Ovary (tissue), 3 donors: ENCODE measurements at regions not wholly inside any gene's neighbourhood (a gene's known extent, or its start where the extent isn't known, plus 50 kb on each side); places are given as distances from the start of the nearest gene placed in this dataset.

Source experiments
- CTCF ChIP-seq, 3 donors: fragments of 450-650 bp in 2 of 3; fragments of 200-600 bp in 1 of 3; IDR thresholded peaks; one replicate each; pipeline versions ENCODE4 v1.5.1 to v1.8.0; 2016 to 2022; ENCODE audit warnings: antibody characterized with exemption in 3 of 3, mild to moderate bottlenecking in 1 of 3
- POLR2A ChIP-seq: fragments of 450-650 bp; IDR thresholded peaks from one replicate; pipeline ENCODE4 v1.6.1; 2017; ENCODE audit warnings: antibody characterized with exemption, mild to moderate bottlenecking, moderate library complexity
- donor health status: DM: no; HTN: no; CAD: no.

DNA sequence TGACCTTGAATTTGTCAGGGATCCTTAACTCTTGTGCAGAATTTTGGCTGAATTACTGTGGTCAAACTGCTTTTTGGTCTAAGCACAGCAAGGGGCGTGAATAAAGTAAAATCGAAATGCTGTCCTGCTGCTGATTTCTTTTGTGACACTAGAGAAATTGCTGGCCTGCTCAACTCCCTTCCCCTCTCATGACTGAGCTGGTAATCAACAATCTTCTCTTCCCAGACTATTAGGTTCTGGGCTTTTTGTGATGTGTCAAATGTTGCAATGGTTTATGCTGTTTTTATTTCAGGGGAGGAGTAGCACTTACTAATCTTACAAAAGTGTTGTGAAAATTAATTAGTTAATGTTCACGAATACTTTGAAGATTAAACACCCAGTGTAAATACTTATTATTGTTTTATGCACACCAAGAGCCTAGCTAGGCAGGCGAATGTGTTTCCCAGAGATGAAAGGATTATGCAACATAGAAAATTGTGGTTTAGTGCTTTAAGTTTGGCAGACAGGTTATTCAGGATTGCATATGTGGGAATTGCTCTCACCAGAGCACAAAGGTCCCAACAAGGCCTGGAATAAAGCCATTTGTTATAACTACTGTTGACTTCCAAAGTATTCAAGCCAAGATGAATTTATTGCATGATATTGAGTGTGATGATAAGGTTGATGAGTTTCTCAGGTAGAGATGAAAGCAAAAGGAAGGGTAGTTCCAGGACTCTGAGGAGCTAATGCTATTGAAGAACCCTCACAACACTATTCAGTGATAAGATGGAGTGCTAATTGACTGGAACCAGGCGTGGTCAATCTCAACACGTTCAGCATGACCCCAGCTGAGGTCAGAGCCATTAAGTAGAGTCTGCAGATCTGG lies 280.7 kb upstream of the ZNF608 start:
- no peak for TF ChIP-seq CTCF (IDR thresholded peaks at IDR 0.05)
- no peak for TF ChIP-seq POLR2A
